Left lung (tissue), 4 donors: ENCODE measurements at regions not wholly inside any gene's neighbourhood (a gene's known extent, or its start where the extent isn't known, plus 50 kb on each side); places are given as distances from the start of the nearest gene placed in this dataset.

ENCODE experiments used
- ATAC-seq: fragments of 200-7000 bp; cut with Tn5 transposase; one replicate; pipeline ENCODE4 v1.9.1; 2020; ENCODE audit warnings: moderate library complexity
- DNase-seq, 4 donors: peaks; one replicate each; pipeline ENCODE4 v3.0.0-alpha.2; 2013 to 2020
- H3K27ac ChIP-seq, 2 donors: fragments of 200-600 bp; sonication (generic) in 1 of 2; one replicate each; pipeline versions ENCODE4 v1.5.0 to v1.8.0; 2020 to 2021
- H3K27me3 ChIP-seq, 2 donors: fragments of 200-600 bp; sonication (generic) in 1 of 2; one replicate each; pipeline versions ENCODE4 v1.5.0 to v1.8.0; 2020 to 2021
- H3K36me3 ChIP-seq, 2 donors: fragments of 200-600 bp; sonication (generic) in 1 of 2; one replicate each; pipeline versions ENCODE4 v1.5.0 to v1.8.0; 2020 to 2021
- H3K4me1 ChIP-seq, 2 donors: fragments of 200-600 bp; one replicate each; pipeline ENCODE4 v1.8.0; 2021
- H3K4me3 ChIP-seq, 2 donors: fragments of 200-600 bp; sonication (generic) in 1 of 2; one replicate each; pipeline versions ENCODE4 v1.5.0 to v1.8.0; 2020 to 2021; ENCODE audit warnings: mild to moderate bottlenecking in 1 of 2
- H3K9me3 ChIP-seq, 2 donors: fragments of 200-600 bp; sonication (generic) in 1 of 2; one replicate each; pipeline versions ENCODE4 v1.5.0 to v1.8.0; 2020 to 2021
- CTCF ChIP-seq, 2 donors: fragments of 200-600 bp; sonication (generic) in 1 of 2; IDR thresholded peaks; one replicate each; pipeline versions ENCODE4 v1.5.0 to v1.8.0; 2021; ENCODE audit warnings: antibody characterized with exemption in 2 of 2
- intact Hi-C, 2 donors: fragments of 100-400 bp; cut with DNase I; formaldehyde crosslinking; loops; one replicate each; pipeline versions ENCODE4 v1.11.2 to v1.14.2; 2022
- donor health status: DM: no; HTN: yes; CAD: no.
- donor health status: DM: no; HTN: no; CAD: no.

DNA sequence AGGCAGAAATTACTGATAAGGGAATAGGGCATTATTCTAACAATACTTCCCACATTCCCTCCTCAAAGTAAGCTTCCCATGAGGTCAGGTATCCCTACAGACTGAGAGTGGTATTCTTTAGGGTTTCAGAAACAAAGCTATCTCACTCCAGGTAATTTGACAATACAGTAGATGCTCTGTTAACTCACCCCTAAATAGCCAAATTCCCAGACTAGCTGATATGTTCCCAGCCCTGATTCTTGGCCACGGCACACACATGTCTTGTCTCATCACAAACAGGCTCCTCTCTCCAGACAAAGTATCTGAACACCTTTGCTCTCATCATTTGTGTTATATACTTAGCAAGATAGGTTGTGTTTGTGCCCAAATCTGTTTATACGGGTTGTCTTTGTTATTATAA is 139.9 kb downstream of the ZNF608 start:
- TF ChIP-seq CTCF (IDR thresholded peaks at IDR 0.05), result no peak
- no peak overlapping the region for H3K27ac ChIP-seq
- H3K27me3 ChIP-seq, result no peaks in the 10 kb centered on the region
- peaks cover 0 to 10% of the 10 kb centered on the region in 2 donors for H3K4me1 ChIP-seq
- intact Hi-C loops, result no loop called here
- DNase-seq (no peak), ATAC-seq (no peak)
- no peak overlapping the region for H3K4me3 ChIP-seq
- H3K36me3 ChIP-seq, result no peaks in the 10 kb centered on the region
- no peaks in the 10 kb centered on the region for H3K9me3 ChIP-seq

DNA sequence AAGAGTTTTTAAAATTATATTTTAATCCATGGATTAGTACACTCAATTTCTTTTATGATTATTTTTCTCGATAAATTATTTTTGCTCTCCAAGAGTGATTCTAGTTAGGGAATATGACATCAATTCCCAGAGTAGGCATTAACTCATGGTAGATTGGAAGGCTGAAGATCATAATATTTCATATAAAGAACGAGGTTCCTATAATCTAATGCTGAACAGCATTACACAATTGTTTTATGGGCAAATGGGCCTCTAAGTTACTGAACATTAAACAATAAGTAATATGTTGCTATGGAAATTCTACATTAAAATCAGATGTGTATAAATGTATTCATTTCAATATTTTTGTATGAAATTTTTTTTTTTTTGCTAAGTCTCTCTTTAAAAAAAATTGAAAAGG is 140.3 kb downstream of the ZNF608 start:
- Histone ChIP-seq H3K27me3 (no peaks in the 10 kb centered on the region), H3K4me1 (peaks cover 0 to 10% of the 10 kb centered on the region in 2 donors), H3K36me3 (no peaks in the 10 kb centered on the region), H3K27ac (peak overlapping the region; percentile 37 to 55), H3K9me3 (no peaks in the 10 kb centered on the region), H3K4me3 (no peak overlapping the region)
- no peak for ATAC-seq
- intact Hi-C loops, result no loop called here
- no peak for TF ChIP-seq CTCF (IDR thresholded peaks at IDR 0.05)
- DNase-seq, result no peak

DNA sequence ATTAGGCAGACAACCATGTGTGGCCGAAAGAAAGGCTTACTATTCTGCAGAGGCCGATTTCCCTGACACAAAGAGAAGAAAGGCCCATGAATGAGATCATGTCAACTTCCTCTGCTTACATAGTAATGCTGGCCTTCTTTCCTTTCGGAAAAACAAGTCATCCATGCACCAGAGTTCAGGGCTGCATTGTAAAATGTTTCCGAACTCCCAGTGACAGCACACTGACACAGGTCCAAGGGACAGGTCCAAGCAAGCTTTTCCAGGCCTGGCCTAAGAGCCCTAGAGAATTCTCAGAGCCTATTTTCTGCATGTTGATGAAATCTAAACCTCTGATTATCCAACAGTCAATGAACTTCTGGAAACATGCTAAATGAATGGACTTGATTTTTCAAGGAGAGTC is 140.9 kb downstream of the ZNF608 start:
- no peaks in the 10 kb centered on the region for H3K36me3 ChIP-seq
- intact Hi-C loops, result no loop called here
- peak; percentile 40 for ATAC-seq
- H3K4me1 ChIP-seq, result peaks cover 0 to 10% of the 10 kb centered on the region in 2 donors
- no peak for TF ChIP-seq CTCF (IDR thresholded peaks at IDR 0.05)
- no peak overlapping the region for H3K4me3 ChIP-seq
- H3K9me3 ChIP-seq, result no peaks in the 10 kb centered on the region
- peak overlapping the region; percentile 37 to 55 for H3K27ac ChIP-seq
- H3K27me3 ChIP-seq, result no peaks in the 10 kb centered on the region
- DNase-seq, result peak in 2 of 4 donors; percentile 32 to 48

- no peaks in the 10 kb centered on the region for H3K9me3 ChIP-seq
- H3K4me1 ChIP-seq, result peaks cover 0 to 19% of the 10 kb centered on the region in 2 donors
- ATAC-seq, result no peak
- no peaks in the 10 kb centered on the region for H3K27me3 ChIP-seq
- H3K4me3 ChIP-seq, result no peak overlapping the region
- TF ChIP-seq CTCF (IDR thresholded peaks at IDR 0.05), result no peak
- intact Hi-C loops, result no loop called here
- H3K27ac ChIP-seq, result peak overlapping the region in 1 of 2 donors; percentile 13
- no peaks in the 10 kb centered on the region for H3K36me3 ChIP-seq
- no peak for DNase-seq
Measured at GRCh38 chr5:124604419-124604818, 142.0 kb downstream of the ZNF608 start.

DNA sequence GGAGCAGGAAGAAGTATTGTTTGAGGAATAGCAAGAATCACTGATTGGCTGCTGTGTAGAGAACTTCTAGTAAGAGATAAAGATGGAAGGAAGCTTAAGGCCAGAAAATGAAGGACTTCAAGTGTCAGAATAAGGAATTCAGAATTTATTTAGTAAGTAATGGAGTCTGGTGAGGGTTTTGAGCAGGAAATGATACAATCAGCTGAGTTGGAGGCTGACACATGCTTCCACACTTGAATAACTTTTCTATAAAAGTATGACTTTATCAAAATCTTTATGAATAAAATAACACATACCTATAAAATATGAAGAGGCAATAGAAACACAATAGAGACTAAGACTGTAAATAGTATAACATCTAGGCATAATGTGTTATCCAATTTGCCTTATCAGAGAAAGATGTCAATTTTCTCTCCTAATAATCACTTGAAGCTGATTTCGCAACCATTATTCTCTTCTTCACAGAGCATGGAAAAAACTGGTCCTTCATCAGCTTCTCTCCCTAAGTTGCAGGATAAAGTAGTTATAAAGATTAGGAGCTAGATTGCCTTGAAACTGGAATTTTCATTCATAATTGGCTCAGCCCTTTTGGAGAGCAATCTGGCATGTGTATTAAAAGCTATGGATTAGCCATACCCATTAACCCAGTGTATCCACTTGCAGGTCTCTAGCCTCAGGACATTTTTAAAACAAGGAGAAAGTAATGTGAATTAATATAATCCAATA is 143.4 kb downstream of the ZNF608 start:
- intact Hi-C loops, result no loop called here
- Histone ChIP-seq H3K4me3 (no peak overlapping the region), H3K27ac (no peak overlapping the region), H3K9me3 (no peaks in the 10 kb centered on the region), H3K36me3 (no peaks in the 10 kb centered on the region), H3K4me1 (peaks cover 0 to 28% of the 10 kb centered on the region in 2 donors), H3K27me3 (no peaks in the 10 kb centered on the region)
- DNase-seq (no peak), ATAC-seq (no peak)
- no peak for TF ChIP-seq CTCF (IDR thresholded peaks at IDR 0.05)
